HepG2 (cell line): ENCODE measurements at regions not wholly inside any gene's neighbourhood (a gene's known extent, or its start where the extent isn't known, plus 50 kb on each side); places are given as distances from the start of the nearest gene placed in this dataset.

Experiments
- ATAC-seq: fragments of 200-7000 bp; cut with Tn5 transposase; 3 replicates; pipeline ENCODE4 v1.9.1; 2020; ENCODE audit warnings: mild to moderate bottlenecking, moderate library complexity
- BruUV-seq: library from RNA; stranded (reverse); fragments of 400-500 nt; replicated peaks from 2 replicates; lab custom pipeline; 2021; lab: Mats Ljungman, UMichigan
- CTCF ChIA-PET: fragments of 300-600 bp; formaldehyde crosslinking; extraction: SDS; loops from one replicate; lab custom pipeline; 2021; ENCODE audit warnings: low total read pairs, inconsistent platforms, low intra/inter-chr PET ratio; lab: Yijun Ruan, JAX
- POLR2A ChIA-PET: fragments of 350-600 bp; sonication (Branson Sonifier 250); formaldehyde crosslinking; loops from one replicate; lab custom pipeline; 2020; ENCODE audit warnings: antibody characterized with exemption, inconsistent platforms; lab: Yijun Ruan, JAX
- DNase-seq: peaks from one replicate; pipeline ENCODE4 v3.0.0-alpha.2; 2015; ENCODE audit warnings: low spot score
- FAIRE-seq: peaks from 3 replicates; lab custom pipeline; 2011; peaks lifted over from hg19 to GRCh38; lab: Jason Lieb, UNC
- H2AFZ ChIP-seq: one replicate; pipeline ENCODE4 v1.6.1; 2011; ENCODE audit warnings: low read length, inconsistent platforms
- H3K27ac ChIP-seq: fragments of 300-600 bp; 3 replicates; pipeline ENCODE4 v1.8.0; 2011; ENCODE audit warnings: mixed run types, mild to moderate bottlenecking, mixed read lengths, low read length, inconsistent platforms; ENCODE audit not compliant: insufficient read depth; ENCODE audit errors: extremely low read length
- H3K27me3 ChIP-seq, 2 experiments: fragments of 200-600 bp in 1 of 2; 2 replicates in 1 of 2; 3 replicates in 1 of 2; pipeline versions ENCODE4 v1.6.0 to v1.8.0; 2011; ENCODE audit warnings: low read length in 2 of 2, mild to moderate bottlenecking in 2 of 2, moderate library complexity in 2 of 2, inconsistent platforms in 1 of 2; ENCODE audit not compliant: insufficient read depth in 2 of 2, control insufficient read depth in 1 of 2
- H3K36me3 ChIP-seq, 2 experiments: fragments of 200-600 bp in 1 of 2; replicated peaks in 1 of 2; 2 replicates in 1 of 2; 3 replicates in 1 of 2; pipeline versions ENCODE4 v1.5.1 to v1.8.0; 2011; ENCODE audit warnings: low read length in 2 of 2, inconsistent platforms in 1 of 2; ENCODE audit not compliant: insufficient read depth in 2 of 2, control insufficient read depth in 1 of 2
- H3K4me1 ChIP-seq: 2 replicates; pipeline ENCODE4 v1.5.1; 2012; ENCODE audit warnings: low read length, inconsistent platforms; ENCODE audit not compliant: insufficient read depth
- H3K4me2 ChIP-seq: 2 replicates; pipeline ENCODE4 v1.6.0; 2011; ENCODE audit warnings: low read depth, low read length, inconsistent platforms
- H3K4me3 ChIP-seq, 3 experiments: fragments of 200-600 bp in 1 of 3; sonication (generic), shearing (Covaris generic) in 1 of 3; replicated peaks in 1 of 3; 2 replicates each; pipeline ENCODE4 v1.5.1; 2011 to 2016; ENCODE audit warnings: low read length in 3 of 3, inconsistent platforms in 2 of 3, low read depth in 2 of 3, mild to moderate bottlenecking in 2 of 3, control low read depth in 1 of 3, mixed read lengths in 1 of 3; ENCODE audit not compliant: insufficient read depth in 1 of 3
- H3K79me2 ChIP-seq: one replicate; pipeline ENCODE4 v1.6.1; 2011; ENCODE audit warnings: low read length, inconsistent platforms; ENCODE audit not compliant: insufficient read depth
- H3K9ac ChIP-seq: 2 replicates; pipeline ENCODE4 v1.6.0; 2011; ENCODE audit warnings: mild to moderate bottlenecking, low read depth, low read length, inconsistent platforms; ENCODE audit not compliant: insufficient read depth
- H3K9me3 ChIP-seq: 2 replicates; pipeline ENCODE4 v1.5.1; 2012; ENCODE audit warnings: mild to moderate bottlenecking, low read length
- H4K20me1 ChIP-seq: 2 replicates; pipeline ENCODE4 v1.6.0; 2011; ENCODE audit warnings: inconsistent platforms, mild to moderate bottlenecking, low read length, moderate library complexity; ENCODE audit not compliant: insufficient read depth
- ATRX ChIP-seq: sonication (generic); formaldehyde crosslinking; IDR thresholded peaks from 2 replicates; pipeline ENCODE4 v1.4.0; 2020; ENCODE audit warnings: missing genetic modification reagents, borderline replicate concordance
- ZNF724P ChIP-seq: sonication (generic); formaldehyde crosslinking; IDR thresholded peaks from 2 replicates; pipeline ENCODE4 v1.8.0; 2022; ENCODE audit warnings: missing genetic modification reagents, borderline replicate concordance
- WGBS: methylation state at CpG from one replicate; pipeline ENCODE4 v1.1.6; 2017; ENCODE audit warnings: low lambda C conversion rate; 5-methylcytosine and 5-hydroxymethylcytosine counted together
- in situ Hi-C: cut with HindIII; loops from 2 replicates; pipeline ENCODE4 v1.10.0; 2017; ENCODE audit warnings: low pct_unique_long_range_greater_than_20kb; ENCODE audit not compliant: extremely low pct_ligation_motif_present
- intact Hi-C: fragments of 100-400 bp; cut with micrococcal nuclease; formaldehyde crosslinking; loops from one replicate; pipeline ENCODE4 v1.10.0; 2022; ENCODE audit not compliant: unreplicated experiment
- TF ChIP-seq, protein P1 (sequence below): sonication (generic); formaldehyde crosslinking; IDR thresholded peaks from 2 replicates; pipeline ENCODE4 v1.5.0; 2020; ENCODE audit warnings: mild to moderate bottlenecking, missing genetic modification reagents
- TF ChIP-seq, protein P2 (sequence below): sonication (generic); formaldehyde crosslinking; IDR thresholded peaks from 2 replicates; pipeline ENCODE4 v1.4.0; 2020; ENCODE audit warnings: missing genetic modification reagents, borderline replicate concordance
- TF ChIP-seq, protein P3 (sequence below): sonication (generic); formaldehyde crosslinking; IDR thresholded peaks from 2 replicates; pipeline ENCODE4 v1.8.1; 2023; ENCODE audit warnings: missing genetic modification reagents, mild to moderate bottlenecking, borderline replicate concordance

DNA sequence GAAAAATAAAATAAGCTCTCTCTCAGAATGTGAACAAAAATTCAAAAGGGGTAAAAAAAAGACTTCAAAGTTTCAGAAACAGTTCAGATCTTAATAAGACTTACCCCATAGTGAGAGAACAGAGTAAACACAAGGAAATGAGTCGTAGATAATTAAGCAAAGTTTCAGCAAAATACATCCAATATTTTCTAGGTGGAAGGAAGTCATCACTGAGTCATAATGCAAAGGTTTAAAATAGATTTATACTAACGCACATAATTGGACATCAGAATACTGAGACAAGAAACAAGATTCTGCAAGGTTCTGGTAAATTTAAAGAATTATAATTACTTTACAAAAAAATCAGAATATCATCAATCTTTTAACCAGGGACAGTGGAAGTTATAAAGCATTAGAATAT, 1370.7 kb upstream of the ATXN8OS start:
- H2AFZ ChIP-seq = no peak overlapping the region
- DNase-seq = no peak
- WGBS = 4% methylated on average over 2 of the region's 2 CpGs
- H3K27ac ChIP-seq = no peak overlapping the region
- CTCF ChIA-PET = no interaction called here
- no peak overlapping the region for H3K4me2 ChIP-seq
- FAIRE-seq = no peak
- no peak for ATAC-seq
- no peaks in the 10 kb centered on the region for H3K9me3 ChIP-seq
- no peaks in the 10 kb centered on the region for H3K79me2 ChIP-seq
- H3K27me3 ChIP-seq = no peaks in the 10 kb centered on the region
- H3K4me1 ChIP-seq = no peaks in the 10 kb centered on the region
- H3K36me3 ChIP-seq = no peaks in the 10 kb centered on the region
- no peak overlapping the region for H3K9ac ChIP-seq
- no peak overlapping the region for H3K4me3 ChIP-seq
- H4K20me1 ChIP-seq = no peaks in the 10 kb centered on the region
- TF ChIP-seq, protein P1, sequence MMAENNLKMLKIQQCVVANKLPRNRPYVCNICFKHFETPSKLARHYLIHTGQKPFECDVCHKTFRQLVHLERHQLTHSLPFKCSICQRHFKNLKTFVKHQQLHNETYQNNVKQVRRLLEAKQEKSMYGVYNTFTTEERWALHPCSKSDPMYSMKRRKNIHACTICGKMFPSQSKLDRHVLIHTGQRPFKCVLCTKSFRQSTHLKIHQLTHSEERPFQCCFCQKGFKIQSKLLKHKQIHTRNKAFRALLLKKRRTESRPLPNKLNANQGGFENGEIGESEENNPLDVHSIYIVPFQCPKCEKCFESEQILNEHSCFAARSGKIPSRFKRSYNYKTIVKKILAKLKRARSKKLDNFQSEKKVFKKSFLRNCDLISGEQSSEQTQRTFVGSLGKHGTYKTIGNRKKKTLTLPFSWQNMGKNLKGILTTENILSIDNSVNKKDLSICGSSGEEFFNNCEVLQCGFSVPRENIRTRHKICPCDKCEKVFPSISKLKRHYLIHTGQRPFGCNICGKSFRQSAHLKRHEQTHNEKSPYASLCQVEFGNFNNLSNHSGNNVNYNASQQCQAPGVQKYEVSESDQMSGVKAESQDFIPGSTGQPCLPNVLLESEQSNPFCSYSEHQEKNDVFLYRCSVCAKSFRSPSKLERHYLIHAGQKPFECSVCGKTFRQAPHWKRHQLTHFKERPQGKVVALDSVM = no peak
- TF ChIP-seq ZNF724P (CRISPR knock-in tag) (no peak), ATRX (CRISPR knock-in tag) (no peak)
- TF ChIP-seq, protein P2, sequence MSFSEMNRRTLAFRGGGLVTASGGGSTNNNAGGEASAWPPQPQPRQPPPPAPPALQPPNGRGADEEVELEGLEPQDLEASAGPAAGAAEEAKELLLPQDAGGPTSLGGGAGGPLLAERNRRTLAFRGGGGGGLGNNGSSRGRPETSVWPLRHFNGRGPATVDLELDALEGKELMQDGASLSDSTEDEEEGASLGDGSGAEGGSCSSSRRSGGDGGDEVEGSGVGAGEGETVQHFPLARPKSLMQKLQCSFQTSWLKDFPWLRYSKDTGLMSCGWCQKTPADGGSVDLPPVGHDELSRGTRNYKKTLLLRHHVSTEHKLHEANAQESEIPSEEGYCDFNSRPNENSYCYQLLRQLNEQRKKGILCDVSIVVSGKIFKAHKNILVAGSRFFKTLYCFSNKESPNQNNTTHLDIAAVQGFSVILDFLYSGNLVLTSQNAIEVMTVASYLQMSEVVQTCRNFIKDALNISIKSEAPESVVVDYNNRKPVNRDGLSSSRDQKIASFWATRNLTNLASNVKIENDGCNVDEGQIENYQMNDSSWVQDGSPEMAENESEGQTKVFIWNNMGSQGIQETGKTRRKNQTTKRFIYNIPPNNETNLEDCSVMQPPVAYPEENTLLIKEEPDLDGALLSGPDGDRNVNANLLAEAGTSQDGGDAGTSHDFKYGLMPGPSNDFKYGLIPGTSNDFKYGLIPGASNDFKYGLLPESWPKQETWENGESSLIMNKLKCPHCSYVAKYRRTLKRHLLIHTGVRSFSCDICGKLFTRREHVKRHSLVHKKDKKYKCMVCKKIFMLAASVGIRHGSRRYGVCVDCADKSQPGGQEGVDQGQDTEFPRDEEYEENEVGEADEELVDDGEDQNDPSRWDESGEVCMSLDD (CRISPR knock-in tag) = no peak
- TF ChIP-seq, protein P3, sequence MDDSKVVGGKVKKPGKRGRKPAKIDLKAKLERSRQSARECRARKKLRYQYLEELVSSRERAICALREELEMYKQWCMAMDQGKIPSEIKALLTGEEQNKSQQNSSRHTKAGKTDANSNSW (CRISPR knock-in tag) = no peak
- TF ChIP-seq, all 625 proteins: peak for 0
- POLR2A ChIA-PET = no interaction called here
- no TSS peak for BruUV-seq
- intact Hi-C loops (no loop called here), in situ Hi-C loops (no loop called here)
